ENCODE measurements at regions not wholly inside any gene's neighbourhood (a gene's known extent, or its start where the extent isn't known, plus 50 kb on each side); places are given as distances from the start of the nearest gene placed in this dataset.
"Not testable (repeated sequence)": the region's sequence is repeated elsewhere in the genome, so short reads cannot be mapped to it uniquely, and the experiment has no call there.

- TF ChIP-seq CTCF (conservative IDR thresholded peaks at IDR 0.05; ENCODE audit: low read depth, low read length), result no peak
- H3K4me3 ChIP-seq (ENCODE audit: low read depth, low read length), result no peak overlapping the region
- DNase-seq (ENCODE audit: low read depth), result no peak
These were observed 117.7 kb upstream of the SLC6A14 start for GRCh38 chrX:116318672-116319071.

GRCh38 chrX:116321711-116322110 lies 114.7 kb upstream of the SLC6A14 start:
- DNase-seq (ENCODE audit: low read depth), result no peak
- TF ChIP-seq CTCF (conservative IDR thresholded peaks at IDR 0.05; ENCODE audit: low read depth, low read length), result no peak
- H3K4me3 ChIP-seq (ENCODE audit: low read depth, low read length), result no peak overlapping the region

- not testable (repeated sequence) for H3K4me3 ChIP-seq (ENCODE audit: low read depth, low read length); DNase-seq (ENCODE audit: low read depth)
These were observed 104.4 kb upstream of the SLC6A14 start for GRCh38 chrX:116332026-116332425.

- H3K4me3 ChIP-seq (ENCODE audit: low read depth, low read length); DNase-seq (ENCODE audit: low read depth): not testable (repeated sequence)
These were observed 101.6 kb upstream of the SLC6A14 start for GRCh38 chrX:116334797-116335196.

- DNase-seq (ENCODE audit: low read depth), result no peak
- no peak overlapping the region for H3K4me3 ChIP-seq (ENCODE audit: low read depth, low read length)
- no peak for TF ChIP-seq CTCF (conservative IDR thresholded peaks at IDR 0.05; ENCODE audit: low read depth, low read length)
These were observed 97.0 kb upstream of the SLC6A14 start for GRCh38 chrX:116339407-116339806.

GRCh38 chrX:116342903-116343302 lies 93.5 kb upstream of the SLC6A14 start:
- no peak for TF ChIP-seq CTCF (conservative IDR thresholded peaks at IDR 0.05; ENCODE audit: low read depth, low read length)
- H3K4me3 ChIP-seq (ENCODE audit: low read depth, low read length), result no peak overlapping the region
- no peak for DNase-seq (ENCODE audit: low read depth)

GRCh38 chrX:116345958-116346357 lies 90.4 kb upstream of the SLC6A14 start:
- H3K4me3 ChIP-seq (ENCODE audit: low read depth, low read length), result no peak overlapping the region
- DNase-seq (ENCODE audit: low read depth), result no peak
- no peak for TF ChIP-seq CTCF (conservative IDR thresholded peaks at IDR 0.05; ENCODE audit: low read depth, low read length)

GRCh38 chrX:116357329-116357728 lies 79.1 kb upstream of the SLC6A14 start:
- no peak overlapping the region for H3K4me3 ChIP-seq (ENCODE audit: low read depth, low read length)
- no peak for DNase-seq (ENCODE audit: low read depth)
- no peak for TF ChIP-seq CTCF (conservative IDR thresholded peaks at IDR 0.05; ENCODE audit: low read depth, low read length)

All from epithelial cell of proximal tubule (primary cell).